ENCODE measurements at regions not wholly inside any gene's neighbourhood (a gene's known extent, or its start where the extent isn't known, plus 50 kb on each side); places are given as distances from the start of the nearest gene placed in this dataset.

GRCh38 chr3:70840106-70840870 lies 527.9 kb upstream of the MDFIC2 start:
- TF ChIP-seq, protein P1, sequence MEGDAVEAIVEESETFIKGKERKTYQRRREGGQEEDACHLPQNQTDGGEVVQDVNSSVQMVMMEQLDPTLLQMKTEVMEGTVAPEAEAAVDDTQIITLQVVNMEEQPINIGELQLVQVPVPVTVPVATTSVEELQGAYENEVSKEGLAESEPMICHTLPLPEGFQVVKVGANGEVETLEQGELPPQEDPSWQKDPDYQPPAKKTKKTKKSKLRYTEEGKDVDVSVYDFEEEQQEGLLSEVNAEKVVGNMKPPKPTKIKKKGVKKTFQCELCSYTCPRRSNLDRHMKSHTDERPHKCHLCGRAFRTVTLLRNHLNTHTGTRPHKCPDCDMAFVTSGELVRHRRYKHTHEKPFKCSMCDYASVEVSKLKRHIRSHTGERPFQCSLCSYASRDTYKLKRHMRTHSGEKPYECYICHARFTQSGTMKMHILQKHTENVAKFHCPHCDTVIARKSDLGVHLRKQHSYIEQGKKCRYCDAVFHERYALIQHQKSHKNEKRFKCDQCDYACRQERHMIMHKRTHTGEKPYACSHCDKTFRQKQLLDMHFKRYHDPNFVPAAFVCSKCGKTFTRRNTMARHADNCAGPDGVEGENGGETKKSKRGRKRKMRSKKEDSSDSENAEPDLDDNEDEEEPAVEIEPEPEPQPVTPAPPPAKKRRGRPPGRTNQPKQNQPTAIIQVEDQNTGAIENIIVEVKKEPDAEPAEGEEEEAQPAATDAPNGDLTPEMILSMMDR (IDR thresholded peaks at IDR 0.05): no peak
- TF ChIP-seq POLR2A (IDR thresholded peaks at IDR 0.05): no peak
- peak; percentile 29 for TF ChIP-seq POLR2AphosphoS5 (IDR thresholded peaks at IDR 0.05)
